ENCODE measurements at regions not wholly inside any gene's neighbourhood (a gene's known extent, or its start where the extent isn't known, plus 50 kb on each side); places are given as distances from the start of the nearest gene placed in this dataset.
"Not testable (repeated sequence)": the region's sequence is repeated elsewhere in the genome, so short reads cannot be mapped to it uniquely, and the experiment has no call there.

GRCh38 chr13:33403807-33404362 lies 118.3 kb upstream of the STARD13 start:
- no peak for DNase-seq (ENCODE audit: low read depth)
- H3K4me3 ChIP-seq (ENCODE audit: low read depth, low read length): no peak overlapping the region
- TF ChIP-seq, protein P1, sequence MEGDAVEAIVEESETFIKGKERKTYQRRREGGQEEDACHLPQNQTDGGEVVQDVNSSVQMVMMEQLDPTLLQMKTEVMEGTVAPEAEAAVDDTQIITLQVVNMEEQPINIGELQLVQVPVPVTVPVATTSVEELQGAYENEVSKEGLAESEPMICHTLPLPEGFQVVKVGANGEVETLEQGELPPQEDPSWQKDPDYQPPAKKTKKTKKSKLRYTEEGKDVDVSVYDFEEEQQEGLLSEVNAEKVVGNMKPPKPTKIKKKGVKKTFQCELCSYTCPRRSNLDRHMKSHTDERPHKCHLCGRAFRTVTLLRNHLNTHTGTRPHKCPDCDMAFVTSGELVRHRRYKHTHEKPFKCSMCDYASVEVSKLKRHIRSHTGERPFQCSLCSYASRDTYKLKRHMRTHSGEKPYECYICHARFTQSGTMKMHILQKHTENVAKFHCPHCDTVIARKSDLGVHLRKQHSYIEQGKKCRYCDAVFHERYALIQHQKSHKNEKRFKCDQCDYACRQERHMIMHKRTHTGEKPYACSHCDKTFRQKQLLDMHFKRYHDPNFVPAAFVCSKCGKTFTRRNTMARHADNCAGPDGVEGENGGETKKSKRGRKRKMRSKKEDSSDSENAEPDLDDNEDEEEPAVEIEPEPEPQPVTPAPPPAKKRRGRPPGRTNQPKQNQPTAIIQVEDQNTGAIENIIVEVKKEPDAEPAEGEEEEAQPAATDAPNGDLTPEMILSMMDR (IDR thresholded peaks at IDR 0.05; ENCODE audit: low read depth, low read length, missing control alignments): no peak
- in situ Hi-C loops (cut with HindIII; ENCODE audit: low sequenced_read_pairs): no loop called here

GRCh38 chr13:33405371-33405770 lies 119.8 kb upstream of the STARD13 start:
- in situ Hi-C loops (cut with HindIII; ENCODE audit: low sequenced_read_pairs): no loop called here
- no peak overlapping the region for H3K4me3 ChIP-seq (ENCODE audit: low read depth, low read length)
- DNase-seq (ENCODE audit: low read depth): no peak
- TF ChIP-seq, protein P1 (IDR thresholded peaks at IDR 0.05; ENCODE audit: low read depth, low read length, missing control alignments): no peak

DNA sequence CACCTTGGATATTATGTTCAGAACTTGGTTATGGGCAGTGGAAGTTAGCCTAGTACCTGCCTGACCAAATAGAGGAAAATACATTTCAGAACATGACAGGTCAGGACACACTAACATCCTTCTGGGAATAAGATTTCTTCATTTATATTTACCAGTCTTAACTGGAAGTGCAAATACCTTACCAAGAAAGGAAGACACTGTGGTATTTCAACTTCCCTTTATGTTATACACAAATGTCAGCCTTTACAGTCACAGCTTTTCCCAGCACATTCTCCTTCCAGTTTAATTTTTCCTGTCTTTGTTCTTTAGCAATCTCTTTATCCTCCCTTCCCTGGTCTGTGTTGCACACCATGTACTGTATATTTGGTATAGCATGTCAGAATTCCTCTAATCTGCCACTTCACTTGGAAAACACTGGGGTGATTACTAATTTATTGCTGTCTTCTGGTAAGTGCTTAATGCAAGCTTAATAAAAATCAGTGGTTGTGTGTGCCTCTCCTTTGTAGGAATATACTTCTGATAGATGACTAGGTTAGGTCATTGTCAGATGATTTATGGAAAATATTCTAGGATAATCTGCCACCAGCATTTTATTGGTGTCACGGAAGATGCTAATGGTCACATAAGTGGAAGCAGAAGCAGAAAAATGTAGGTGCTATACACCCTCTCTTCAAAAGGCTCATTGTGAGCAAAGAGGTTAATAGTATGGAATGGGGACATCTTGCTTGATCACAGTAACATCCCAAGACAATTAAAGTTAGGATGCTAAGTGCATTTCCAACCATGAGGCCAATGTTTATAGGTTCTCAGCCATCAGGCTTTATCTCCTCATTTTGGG lies 124.3 kb upstream of the STARD13 start:
- H3K4me3 ChIP-seq (ENCODE audit: low read depth, low read length): no peak overlapping the region
- in situ Hi-C loops (cut with HindIII; ENCODE audit: low sequenced_read_pairs): no loop called here
- DNase-seq (ENCODE audit: low read depth): no peak
- TF ChIP-seq, protein P1 (IDR thresholded peaks at IDR 0.05; ENCODE audit: low read depth, low read length, missing control alignments): no peak

DNA sequence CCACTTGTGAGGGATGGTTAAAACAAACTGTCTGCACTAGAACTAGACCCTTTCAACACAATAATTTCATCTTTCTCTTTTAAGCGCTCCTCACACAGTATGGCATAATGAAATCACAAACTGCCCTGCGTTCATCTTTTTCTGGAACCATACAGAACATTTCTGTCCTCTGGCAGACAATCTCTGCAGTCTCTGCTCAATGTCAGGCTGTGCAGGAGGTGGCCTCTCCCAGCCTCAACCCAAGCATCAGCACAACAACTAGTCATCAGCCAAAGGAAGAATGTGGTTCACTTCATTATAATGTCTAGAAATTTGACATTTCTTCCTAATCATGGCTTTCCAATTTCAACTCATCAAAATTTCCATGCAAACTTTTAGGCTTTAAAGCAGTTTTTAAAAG lies 125.1 kb upstream of the STARD13 start:
- H3K4me3 ChIP-seq (ENCODE audit: low read depth, low read length): no peak overlapping the region
- in situ Hi-C loops (cut with HindIII; ENCODE audit: low sequenced_read_pairs): no loop called here
- no peak for DNase-seq (ENCODE audit: low read depth)
- TF ChIP-seq, protein P1 (IDR thresholded peaks at IDR 0.05; ENCODE audit: low read depth, low read length, missing control alignments): no peak

DNA sequence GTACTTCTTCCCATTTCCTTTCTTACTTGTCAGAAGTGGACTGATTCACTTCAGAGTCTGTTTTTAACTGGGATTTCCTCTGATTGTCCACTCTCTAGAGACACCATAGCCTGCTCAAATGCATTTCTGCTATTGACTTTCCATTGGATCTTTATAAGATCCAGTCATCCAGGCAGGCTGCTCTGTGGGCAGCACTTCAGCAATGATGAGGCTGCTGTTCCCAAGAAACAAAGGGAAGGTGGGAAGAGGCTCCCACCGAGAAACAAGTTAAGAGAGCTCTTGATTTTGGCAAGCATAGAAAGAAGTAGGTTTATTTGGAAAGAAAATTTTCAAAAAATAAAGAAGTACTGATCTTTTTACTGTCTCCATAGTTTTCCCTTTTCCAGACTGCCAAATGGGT lies 125.8 kb upstream of the STARD13 start:
- TF ChIP-seq, protein P1 (IDR thresholded peaks at IDR 0.05; ENCODE audit: low read depth, low read length, missing control alignments): no peak
- no peak overlapping the region for H3K4me3 ChIP-seq (ENCODE audit: low read depth, low read length)
- no peak for DNase-seq (ENCODE audit: low read depth)
- in situ Hi-C loops (cut with HindIII; ENCODE audit: low sequenced_read_pairs): no loop called here

- no peak for DNase-seq (ENCODE audit: low read depth)
- in situ Hi-C loops (cut with HindIII; ENCODE audit: low sequenced_read_pairs): no loop called here
- no peak overlapping the region for H3K4me3 ChIP-seq (ENCODE audit: low read depth, low read length)
- TF ChIP-seq, protein P1 (IDR thresholded peaks at IDR 0.05; ENCODE audit: low read depth, low read length, missing control alignments): no peak
Observed at GRCh38 chr13:33415822-33416221, 130.3 kb upstream of the STARD13 start.

DNA sequence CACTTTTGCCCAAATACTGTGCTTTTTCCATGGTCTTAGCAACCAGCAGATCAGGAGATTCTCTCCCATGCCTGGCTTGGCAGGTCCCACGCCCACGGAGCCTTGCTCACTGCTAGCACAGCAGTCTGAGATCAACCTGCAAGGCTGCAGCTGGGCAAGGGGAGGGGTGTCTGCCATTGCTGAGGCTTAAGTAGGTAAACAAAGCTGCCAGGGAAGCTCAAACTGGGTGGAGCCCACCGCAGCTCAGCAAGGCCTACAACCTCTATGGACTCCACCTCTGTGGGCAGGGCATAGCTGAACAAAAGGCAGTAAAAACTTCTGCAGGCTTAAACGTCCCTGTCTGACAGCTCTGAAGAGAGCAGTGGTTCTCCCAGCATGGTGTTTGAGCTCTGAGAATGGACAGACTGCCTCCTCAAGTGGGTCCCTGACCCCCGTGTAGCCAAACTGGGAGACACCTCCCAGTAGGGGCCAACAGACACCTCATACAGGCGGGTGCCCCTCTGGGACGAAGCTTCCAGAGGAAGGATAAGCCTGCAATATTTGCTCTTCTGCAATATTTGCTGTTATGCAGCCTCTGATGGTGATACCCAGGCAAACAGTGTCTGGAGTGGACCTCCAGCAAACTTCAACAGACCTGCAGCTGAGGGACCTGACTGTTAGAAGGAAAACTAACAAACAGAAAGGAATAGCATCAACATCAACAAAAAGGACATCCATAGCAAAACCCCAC lies 132.8 kb upstream of the STARD13 start:
- DNase-seq (ENCODE audit: low read depth): not testable (repeated sequence)

GRCh38 chr13:33420117-33420516 lies 134.6 kb upstream of the STARD13 start:
- in situ Hi-C loops (cut with HindIII; ENCODE audit: low sequenced_read_pairs): not testable (repeated sequence)

More for the DNA sequence above, 132.8 kb upstream of the STARD13 start:
- H3K4me3 ChIP-seq (ENCODE audit: low read depth, low read length); in situ Hi-C loops (cut with HindIII; ENCODE audit: low sequenced_read_pairs): not testable (repeated sequence)

More at GRCh38 chr13:33420117-33420516, 134.6 kb upstream of the STARD13 start:
- DNase-seq (ENCODE audit: low read depth); H3K4me3 ChIP-seq (ENCODE audit: low read depth, low read length): not testable (repeated sequence)

Measured in astrocyte of the cerebellum (primary cell).